ENCODE measurements at regions not wholly inside any gene's neighbourhood (a gene's known extent, or its start where the extent isn't known, plus 50 kb on each side); places are given as distances from the start of the nearest gene placed in this dataset.

DNA sequence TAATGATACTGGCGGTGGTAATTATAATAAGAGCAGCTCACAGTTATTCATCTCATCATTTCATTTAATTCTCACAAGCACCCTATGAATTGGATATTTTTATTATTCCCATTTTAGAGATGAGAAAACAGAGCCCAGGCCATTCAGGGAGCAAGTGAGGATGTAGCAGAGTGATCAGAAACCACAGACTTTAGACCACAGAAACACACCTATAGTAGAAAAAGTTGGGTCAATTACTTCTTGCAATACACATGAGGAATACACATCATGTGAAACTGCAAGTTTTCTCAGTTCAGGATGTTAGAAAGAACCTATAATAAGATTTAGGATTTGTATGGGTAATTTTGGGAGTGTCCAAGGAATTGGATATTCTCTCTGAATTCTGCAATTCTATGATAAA, 278.0 kb downstream of the ADRA2A start:
- no peak for DNase-seq (ENCODE audit: low spot score)

DNA sequence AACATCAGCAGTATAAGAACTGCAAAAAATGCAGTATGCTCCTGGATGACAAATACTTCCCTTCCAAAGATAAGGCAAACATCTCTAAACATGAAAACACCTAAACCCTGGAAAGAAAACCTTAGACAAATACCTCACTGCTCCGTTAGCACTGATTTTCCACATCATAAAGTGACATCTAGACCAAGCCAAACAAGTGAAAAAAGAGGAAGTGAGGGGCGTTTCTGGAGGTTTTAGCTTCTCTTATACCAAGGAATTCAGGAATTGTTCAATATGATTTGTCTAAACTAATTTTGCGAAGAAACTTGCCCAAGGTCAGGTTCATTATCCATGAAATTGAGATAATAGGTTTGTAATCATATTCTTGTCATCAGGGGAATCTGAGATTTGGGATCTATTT, 279.7 kb downstream of the ADRA2A start:
- no peak for DNase-seq (ENCODE audit: low spot score)

DNA sequence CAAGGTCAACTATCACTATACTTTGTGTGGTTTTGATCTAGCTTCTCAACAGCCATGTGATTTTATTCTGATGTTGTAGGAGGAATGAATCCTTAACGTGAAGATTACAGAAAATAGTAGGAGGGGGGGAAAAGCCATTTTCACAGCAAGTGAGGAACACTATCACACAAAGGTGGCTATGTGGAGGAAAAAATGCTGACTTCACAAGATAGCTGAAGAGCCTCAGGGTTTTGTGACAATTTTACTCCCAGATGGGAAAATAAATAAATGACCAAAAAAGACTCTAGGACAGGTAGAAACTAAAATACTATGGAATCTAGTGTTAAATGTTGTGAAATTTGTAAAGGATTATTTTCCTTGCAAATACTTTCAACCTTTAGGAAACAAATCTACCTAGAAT, 281.0 kb downstream of the ADRA2A start:
- no peak for DNase-seq (ENCODE audit: low spot score)

DNA sequence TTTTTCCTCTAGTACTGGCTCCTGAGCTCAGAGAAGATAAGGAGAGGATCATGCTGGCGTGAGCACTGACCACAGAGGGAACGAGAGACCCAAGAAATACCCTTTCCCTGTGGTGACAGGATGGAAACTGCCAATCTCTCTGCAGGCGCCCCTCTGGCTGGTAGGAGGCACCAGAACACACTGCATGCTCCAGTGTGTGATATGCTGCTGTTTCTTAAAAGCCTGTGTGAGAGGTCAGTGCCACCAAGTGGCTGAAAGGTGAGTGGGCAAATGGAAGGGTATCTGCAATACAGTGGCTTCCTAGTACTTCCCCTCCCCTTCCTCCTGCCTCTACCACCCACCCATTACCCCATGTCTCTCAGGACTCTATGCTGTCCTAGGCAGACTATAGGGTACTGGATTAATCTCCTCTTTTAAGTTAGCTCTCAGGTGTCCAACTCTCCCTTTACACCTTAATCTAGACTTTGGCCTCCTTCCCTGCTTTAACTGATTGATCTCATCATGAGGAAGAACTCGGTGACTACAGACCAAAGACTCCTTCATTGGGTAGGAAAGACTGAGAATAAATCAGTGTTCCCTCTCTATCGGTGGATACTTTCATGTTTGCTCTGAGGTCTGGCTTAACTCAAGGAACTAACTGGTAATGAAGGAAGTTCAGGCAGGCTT, 283.6 kb downstream of the ADRA2A start:
- peak; percentile 30 for DNase-seq (ENCODE audit: low spot score)

DNA sequence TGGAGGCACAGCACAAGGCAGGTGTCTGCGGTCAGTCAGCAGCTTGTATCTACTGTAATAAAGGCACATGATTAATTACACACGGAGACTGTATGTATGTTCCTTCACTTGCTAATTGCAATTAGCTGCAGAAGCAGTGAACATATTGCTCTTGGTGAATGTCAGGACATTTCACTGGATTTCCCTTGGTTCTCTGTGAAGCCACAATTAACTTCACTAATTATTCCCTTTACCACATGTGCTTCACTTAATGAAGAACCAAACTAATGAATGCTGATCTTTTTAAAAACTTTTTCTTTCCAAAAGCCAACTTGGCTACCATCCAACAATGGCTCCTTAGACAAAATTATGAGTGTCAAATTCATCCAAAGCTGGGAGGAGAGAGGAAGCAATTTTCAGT, 290.7 kb downstream of the ADRA2A start:
- DNase-seq (ENCODE audit: low spot score): no peak

DNA sequence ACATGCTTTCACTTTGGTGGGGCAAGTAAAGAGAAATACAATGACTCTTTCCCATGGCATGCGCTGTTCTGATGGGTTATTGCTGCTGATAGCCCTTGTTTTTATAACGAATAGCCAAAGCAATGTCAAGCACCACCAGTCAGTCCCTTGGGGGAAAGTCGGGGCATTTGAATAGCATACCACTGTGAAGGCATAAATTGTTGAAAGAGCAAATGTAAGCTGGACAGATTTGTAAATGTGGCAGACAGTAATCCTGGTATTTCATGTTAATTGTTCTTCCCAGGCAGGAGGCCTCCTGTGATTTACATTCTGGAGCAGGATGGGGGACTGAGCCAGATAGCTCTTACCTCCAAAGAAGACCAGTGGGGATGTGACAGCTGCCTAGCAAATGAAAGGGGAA, 293.3 kb downstream of the ADRA2A start:
- no peak for DNase-seq (ENCODE audit: low spot score)

DNA sequence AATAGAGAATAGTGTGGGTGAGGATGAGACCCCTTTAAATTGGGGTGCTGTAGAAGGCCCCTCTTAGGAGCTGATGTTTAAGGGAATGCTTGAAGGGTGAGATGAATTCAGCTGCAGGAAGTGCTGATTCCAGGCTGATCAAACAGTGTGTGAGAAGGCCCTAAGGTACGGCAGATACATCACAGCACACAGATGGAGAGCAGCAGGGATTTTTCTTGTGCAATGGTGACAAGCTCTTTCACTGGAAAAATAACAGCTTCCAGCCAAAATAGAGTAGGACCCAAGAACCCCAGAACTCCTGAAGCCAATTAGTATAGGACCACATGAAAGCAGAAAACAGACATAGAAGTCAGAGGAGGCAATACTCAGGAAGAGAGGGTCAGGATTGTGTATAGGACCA, 296.9 kb downstream of the ADRA2A start:
- DNase-seq (ENCODE audit: low spot score): no peak

DNA sequence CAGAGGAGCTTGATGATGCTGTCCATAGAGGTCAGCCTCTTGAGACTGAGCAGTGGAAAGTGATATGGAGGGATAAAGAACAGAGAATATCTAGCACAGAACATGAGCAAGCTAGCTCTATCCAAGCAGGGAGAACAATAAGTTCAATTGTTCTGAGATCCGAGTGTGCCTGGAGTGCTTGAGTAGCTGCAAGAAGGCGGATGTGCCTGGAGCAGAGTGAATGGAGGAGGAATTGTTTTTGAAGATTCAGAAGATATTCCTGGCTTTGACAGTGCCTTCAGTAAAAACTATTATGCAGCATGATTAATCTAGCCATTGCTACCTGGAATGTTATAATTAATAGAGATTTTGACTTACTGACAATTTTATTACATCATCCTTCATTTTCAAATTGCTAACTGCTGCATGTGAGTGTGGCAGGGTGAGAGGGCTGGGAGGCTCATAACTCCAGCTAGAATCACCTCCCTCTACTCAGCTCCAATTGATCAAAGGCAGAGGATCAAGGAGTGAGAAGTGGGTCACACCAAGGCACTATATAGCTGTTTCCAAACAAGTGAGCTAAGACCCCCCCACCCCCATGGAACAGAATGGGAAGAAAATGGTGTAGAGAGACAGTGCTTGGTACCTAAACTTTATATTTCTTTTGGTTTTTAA, 302.8 kb downstream of the ADRA2A start:
- peak; percentile 36 for DNase-seq (ENCODE audit: low spot score)

DNA sequence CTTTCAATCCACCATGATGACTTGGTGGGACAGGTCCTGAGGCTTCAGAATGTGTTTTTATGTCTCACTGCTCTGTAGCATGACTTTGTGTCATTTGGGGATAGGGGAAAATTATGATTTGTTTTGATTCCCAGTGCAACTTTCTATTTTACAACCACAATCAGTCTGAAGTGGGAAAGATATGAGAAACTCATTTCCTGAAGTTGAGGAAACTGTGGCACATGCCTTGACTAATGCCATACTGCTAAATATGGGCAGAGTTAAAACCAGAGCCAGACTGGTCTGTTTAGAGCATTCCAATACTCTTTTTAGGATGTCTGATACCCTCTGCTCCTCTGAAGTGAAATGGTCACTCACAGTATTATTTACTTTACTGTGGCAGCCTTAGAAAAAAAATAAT, 307.7 kb downstream of the ADRA2A start:
- DNase-seq (ENCODE audit: low spot score): no peak

DNA sequence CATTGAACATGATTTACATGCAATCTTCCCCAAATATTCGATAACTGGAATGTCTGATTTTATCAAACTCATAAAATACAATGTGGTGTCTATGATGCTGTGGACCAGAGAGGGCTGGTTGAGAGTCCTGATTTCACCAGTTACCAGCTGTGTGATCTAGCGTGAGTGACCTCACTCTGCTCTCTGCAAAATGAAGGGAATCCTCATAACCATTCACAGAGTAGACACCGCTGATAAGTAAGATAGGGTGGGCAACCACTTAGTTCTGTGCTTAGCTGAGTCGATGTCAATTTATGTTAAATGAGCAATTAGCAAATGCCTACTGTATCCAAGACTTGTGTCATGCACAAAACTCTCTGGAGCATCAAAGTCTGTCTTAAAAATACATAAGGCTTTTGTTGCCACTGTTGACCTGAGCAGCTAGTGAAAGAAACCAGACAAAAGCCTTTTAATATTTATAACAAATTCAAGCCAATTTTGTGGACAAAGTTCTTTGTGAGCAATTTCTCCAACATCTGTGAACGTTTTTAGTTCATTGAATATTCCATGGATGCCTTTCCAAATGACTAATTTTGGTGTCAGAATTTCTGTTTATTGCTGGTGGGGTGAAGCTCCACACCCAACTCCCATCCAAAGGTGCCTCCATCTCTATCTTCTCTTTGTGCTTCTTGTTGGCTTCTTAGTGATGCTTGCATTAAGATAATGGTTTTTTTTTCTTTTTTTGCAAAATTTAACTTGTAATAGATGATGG, 314.2 kb downstream of the ADRA2A start:
- no peak for DNase-seq (ENCODE audit: low spot score)

DNA sequence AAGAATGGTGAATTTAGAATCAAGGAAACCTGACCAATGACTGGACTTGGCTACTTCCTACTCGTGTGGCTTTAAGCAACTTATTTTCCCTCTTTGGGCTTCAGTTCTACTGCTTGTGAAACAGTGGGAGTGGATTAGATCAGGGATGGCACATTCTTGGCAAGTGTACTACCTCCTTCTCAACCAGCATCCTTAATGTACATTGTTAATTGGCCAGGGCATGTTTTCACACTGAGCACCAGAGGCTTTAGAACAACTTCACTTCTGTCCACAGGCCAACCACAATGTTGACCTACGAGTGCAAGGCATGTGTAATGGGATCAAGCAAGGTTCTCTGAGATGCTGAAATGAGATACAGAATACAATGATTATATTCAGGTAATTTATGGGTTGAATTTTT, 315.3 kb downstream of the ADRA2A start:
- no peak for DNase-seq (ENCODE audit: low spot score)

DNA sequence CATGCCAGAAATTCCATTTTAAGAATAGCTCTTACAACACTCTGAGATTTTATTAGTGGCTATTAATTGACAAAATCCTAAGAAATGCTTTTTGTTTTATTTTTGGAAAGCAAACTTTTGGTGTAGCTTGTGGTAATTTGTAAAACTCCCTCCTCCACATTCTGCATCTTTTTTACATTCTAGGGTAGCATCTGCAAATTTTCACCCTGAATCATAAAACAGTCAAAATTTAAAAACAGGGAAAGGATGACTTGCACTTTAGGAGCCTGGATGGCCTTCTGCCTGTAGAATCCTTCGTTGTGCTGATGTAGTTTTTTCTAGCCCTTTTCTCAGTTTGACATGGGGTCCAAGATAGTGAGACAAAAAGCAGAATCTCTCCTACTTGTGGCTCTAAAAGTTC, 316.1 kb downstream of the ADRA2A start:
- no peak for DNase-seq (ENCODE audit: low spot score)

DNA sequence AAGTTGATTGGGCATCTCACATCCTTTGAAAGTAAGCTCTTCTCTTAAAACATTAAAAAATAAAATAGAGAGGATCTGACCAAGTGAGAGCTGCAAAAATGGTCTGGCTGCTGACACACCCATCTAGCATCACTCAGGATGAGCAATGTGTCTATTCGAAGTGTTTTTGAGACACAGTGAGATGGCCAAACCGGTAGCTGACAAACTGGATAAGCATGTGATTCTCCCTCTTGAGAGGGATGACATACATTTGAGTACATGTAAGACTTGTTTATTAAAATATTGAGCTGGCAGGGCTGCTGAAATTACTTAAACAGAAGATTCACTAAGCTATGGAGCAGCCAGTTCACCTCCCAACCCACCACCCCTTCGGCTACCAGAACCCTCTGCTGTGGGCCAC, 333.9 kb downstream of the ADRA2A start:
- DNase-seq (ENCODE audit: low spot score): no peak

DNA sequence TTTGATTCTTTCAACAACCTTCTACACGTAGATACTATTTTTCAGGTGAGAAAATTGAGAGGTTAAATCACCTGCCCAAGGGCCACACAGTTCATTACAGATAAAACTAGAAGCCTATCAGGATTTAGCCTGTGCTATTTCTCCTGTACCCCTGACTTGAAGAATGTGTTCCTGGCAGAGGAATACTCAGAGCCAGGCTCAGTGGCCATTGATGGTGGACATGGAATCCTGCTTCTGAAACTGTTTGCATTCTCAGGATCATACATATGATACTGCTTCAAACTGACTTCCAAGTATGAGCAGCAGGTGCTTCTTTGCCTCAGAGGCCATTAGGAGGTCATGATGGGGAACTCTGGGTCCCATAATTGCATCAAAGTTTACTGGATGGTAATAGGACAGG, 348.6 kb downstream of the ADRA2A start:
- no peak for DNase-seq (ENCODE audit: low spot score)

DNA sequence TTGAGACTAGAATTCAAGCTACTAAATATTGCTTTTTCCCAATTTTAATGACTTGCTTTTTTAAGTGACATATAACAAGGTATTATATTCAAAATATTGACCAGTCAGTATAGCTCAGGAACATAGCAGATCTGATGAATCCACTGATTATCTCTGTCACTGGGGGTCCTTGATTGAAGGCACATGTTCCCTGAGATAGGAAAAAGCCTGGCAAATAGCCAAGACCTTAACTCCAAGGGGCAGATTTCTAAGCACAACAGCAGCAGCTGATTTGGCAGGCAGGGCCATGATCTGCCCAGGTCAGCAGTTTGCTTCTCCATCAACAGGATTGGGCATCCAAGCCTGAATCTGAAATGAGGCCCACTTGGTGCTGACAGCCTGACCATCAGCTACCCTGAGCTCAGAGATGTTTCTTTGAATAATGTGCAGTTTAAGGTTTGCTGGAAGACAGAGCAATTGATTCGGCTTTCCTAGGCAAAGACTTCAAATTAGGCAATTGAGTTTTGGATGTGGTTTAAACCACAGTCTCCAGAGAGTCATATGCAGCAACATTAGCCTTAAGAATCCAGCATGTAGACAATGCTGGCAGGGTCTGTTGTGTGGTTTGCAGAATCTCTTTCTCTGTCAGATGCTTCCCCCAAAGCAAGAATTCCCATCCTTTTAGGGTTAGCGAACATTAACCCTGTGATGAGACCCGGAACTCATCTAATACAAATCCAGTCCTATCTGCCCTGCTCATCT, 352.6 kb downstream of the ADRA2A start:
- no peak for DNase-seq (ENCODE audit: low spot score)

DNA sequence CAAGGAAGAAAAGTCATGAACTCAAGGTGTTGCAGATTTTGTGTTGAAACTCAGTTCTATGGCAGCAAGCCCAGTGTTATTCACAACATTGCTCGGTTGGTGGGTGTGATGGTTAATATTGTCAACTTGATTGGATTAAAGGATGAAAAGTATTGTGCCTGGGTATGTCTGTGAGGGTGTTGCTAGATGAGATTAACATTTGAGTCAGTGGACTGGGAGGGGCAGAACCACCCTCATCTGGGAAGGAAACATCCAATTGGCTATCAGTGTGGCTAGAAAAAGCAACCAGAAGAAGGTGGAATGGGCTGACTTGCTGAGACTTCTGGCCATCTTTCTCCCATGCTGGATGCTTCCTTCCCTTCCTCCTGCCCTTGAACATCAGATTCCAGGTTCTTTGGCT, 353.2 kb downstream of the ADRA2A start:
- no peak for DNase-seq (ENCODE audit: low spot score)

DNA sequence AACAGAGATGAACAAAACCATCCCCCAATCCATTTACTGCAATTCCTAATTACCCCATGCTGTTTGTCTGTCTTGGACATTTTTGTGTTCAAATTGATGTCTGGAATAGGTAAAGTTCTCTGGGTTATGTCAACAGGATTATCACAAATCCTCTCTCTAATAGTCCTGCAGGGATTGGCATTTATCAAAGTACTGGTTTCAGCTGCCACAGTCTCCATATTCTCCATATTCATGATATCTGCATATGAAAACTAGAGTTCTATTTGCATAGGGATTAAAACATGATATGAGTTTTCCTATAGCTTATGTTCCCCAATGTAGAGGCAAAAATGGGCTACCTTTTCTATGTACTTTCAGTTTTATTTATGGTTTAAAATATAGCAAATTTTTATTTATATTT, 355.8 kb downstream of the ADRA2A start:
- no peak for DNase-seq (ENCODE audit: low spot score)

DNA sequence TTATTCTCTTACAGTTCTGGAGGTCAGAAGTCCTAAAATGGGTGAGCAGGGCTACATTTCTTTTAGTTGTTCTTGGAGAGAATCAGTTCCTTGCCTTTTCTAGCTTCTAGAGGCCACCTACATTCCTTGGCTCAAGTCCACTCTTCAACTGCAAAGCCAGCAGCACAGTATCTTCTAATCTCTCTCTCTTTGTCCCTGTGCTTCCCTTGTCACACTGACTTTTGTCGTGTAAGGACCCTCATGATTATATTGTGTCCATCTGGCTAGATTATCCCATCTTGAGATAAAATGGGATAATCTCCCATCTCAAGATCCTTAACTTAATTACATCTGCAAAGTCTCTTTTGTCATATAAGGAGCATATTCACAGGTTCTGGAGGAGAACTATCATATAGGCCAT, 359.0 kb downstream of the ADRA2A start:
- no peak for DNase-seq (ENCODE audit: low spot score)

DNA sequence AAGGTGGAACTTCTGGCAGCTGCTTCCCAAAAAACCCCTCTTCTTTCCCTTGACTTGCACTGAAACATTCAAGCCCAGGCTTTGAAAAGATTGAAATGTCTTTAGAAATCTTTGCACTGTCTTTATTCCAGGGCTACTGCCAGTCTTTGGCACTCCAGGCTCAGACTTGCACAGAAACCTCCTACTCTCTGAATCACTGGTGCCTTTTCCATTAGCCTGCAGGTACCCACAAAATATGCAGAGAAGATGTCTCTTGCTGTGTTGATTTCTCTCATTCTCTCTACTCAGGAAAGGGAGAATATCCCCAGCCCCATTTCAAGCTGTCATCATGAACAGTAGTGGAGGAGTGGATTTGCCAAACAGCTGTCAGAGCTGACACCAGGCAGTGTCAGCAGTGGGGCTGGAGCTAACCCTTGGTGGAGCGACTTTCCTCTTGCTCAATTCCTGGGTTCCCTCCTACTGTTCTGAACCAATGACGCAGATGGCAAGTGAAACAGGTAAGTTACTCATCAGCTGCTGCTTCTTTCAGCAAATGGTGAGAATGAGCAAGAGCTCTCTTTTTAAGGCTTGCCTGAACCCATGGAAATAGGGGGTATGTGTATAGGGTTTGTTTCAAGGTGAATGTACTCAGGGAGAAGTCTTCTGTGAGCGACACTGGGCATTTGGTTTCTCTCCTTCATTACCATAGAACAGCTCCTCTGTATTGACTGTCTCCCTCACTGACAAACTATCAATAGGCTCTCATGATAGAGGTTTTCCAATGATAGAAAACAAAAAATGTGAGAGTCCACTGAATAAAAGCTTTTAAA, 362.4 kb downstream of the ADRA2A start:
- no peak for DNase-seq (ENCODE audit: low spot score)

DNA sequence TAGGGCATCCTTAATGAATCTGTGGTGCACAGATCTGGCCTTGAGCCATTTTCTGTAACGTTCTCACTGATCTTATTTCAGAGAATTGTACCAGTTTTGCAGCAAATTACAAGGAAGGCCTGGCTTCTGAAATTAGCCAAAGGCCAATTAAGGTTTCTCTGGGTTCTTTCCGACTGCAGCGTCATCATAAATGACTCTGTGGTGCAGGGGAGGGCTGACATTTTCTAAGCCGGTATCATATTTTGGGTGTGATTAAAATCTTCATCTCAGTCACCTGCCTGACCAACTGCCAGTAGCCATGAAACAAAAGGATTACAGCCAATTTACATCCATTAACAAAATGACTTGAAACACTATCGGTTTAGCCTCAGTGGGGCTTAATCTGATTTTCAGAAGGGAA, 363.7 kb downstream of the ADRA2A start:
- no peak for DNase-seq (ENCODE audit: low spot score)

DNA sequence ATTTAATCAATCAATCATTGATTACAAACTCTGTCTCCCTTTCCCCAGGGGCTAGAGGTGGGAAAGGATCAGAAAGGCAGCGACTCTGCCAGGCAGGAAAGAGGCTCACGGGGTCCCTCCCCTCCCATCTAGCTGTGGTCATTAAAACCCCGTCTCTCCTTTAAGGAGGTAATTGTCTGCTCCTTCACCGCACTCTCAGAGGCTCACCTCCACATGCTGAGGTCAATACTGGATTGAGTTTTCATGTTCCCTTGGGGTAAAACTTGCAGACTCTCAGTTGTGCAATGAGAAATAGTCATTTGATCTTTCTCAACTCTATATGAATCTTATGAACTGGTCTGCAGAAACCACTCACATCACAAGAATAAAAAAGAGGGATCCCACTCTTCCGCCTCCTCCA, 368.8 kb downstream of the ADRA2A start:
- no peak for DNase-seq (ENCODE audit: low spot score)

DNA sequence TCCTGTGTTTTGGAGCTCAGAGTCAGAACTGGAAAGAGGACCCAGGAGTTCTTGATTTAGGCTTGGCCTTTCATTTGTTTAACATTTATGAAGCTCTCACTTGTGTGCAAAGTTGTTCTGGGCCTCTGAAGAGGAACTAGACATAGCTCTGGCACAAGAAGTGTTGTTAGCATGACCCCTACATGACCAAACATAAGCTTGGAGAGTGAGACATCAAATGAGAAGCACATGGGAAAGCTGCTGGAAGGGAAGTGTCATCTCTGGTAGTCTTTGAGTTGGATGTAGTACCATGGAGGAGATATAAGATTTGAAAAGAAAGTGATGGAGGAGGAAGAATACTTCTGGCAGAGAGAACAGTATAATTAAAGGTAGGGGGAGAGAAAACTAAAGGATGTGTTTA, 370.1 kb downstream of the ADRA2A start:
- DNase-seq (ENCODE audit: low spot score): no peak
